Calu3 (cell line): ENCODE measurements at regions not wholly inside any gene's neighbourhood (a gene's known extent, or its start where the extent isn't known, plus 50 kb on each side); places are given as distances from the start of the nearest gene placed in this dataset.
"Not testable (repeated sequence)": the region's sequence is repeated elsewhere in the genome, so short reads cannot be mapped to it uniquely, and the experiment has no call there.

Source experiments
- BruUV-seq: library from RNA; stranded (reverse); fragments of 400-500 nt; replicated peaks from 2 replicates; lab custom pipeline; 2021; lab: Mats Ljungman, UMichigan
- CTCF ChIA-PET: fragments of 300-600 bp; sonication (Branson Sonifier 250); formaldehyde crosslinking; loops from one replicate; lab custom pipeline; 2022; ENCODE audit warnings: antibody characterized with exemption; lab: Charles Lee
- DNase-seq: peaks from one replicate; pipeline ENCODE4 v3.0.0; 2022
- H3K27ac Mint-ChIP-seq: one replicate; pipeline ENCODE4 v1.8.0; 2022; ENCODE audit warnings: mixed read lengths; ENCODE audit not compliant: unreplicated experiment
- H3K27me3 Mint-ChIP-seq: one replicate; pipeline ENCODE4 v1.8.0; 2022; ENCODE audit warnings: mixed read lengths; ENCODE audit not compliant: unreplicated experiment
- H3K36me3 Mint-ChIP-seq: one replicate; pipeline ENCODE4 v1.8.0; 2022; ENCODE audit warnings: mild to moderate bottlenecking, moderate library complexity, mixed read lengths; ENCODE audit not compliant: insufficient read depth, unreplicated experiment
- H3K4me1 Mint-ChIP-seq: one replicate; pipeline ENCODE4 v1.8.0; 2022; ENCODE audit warnings: mild to moderate bottlenecking, low read depth, mixed read lengths; ENCODE audit not compliant: unreplicated experiment
- H3K4me3 Mint-ChIP-seq: one replicate; pipeline ENCODE4 v1.8.0; 2022; ENCODE audit warnings: mild to moderate bottlenecking, low read depth, moderate library complexity, mixed read lengths; ENCODE audit not compliant: unreplicated experiment
- H3K9me3 Mint-ChIP-seq: one replicate; pipeline ENCODE4 v1.8.0; 2022; ENCODE audit warnings: low read depth, mixed read lengths; ENCODE audit not compliant: unreplicated experiment
- intact Hi-C: fragments of 100-400 bp; cut with micrococcal nuclease; formaldehyde crosslinking; loops from one replicate; pipeline ENCODE4 v1.10.0; 2022; ENCODE audit not compliant: unreplicated experiment
- TF ChIP-seq, protein P1 (sequence below): fragments of 200-600 bp; IDR thresholded peaks from one replicate; pipeline ENCODE4 v1.8.0; 2022; ENCODE audit warnings: antibody characterized with exemption; ENCODE audit not compliant: unreplicated experiment

DNA sequence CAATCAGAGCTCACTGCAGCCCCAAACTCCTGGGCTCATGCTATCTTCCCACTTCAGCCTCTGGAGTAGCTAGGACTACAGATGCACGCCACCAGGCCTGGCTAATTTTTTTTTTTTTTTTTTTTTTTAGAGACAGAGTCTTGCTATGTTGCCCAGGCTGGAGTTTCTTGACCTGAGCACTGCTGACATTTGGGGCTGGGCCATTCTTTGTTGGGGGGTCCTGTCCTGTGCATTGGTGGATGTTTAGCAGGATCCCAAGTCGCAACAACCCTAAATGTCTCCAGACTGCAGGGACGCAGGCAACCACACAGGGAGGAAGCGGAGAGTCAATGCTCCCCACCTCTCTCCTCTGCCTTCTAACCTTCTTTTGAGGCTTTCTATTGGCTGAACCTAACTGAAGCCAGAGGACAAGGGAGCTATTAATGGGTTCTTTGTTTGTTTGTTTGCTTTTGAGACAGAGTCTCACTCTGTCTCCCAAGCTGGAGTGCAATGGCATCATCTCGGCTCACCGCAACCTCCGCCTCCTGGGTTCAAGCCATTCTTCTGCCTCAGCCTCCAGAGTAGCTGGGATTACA lies 58.3 kb upstream of the ADGRE5 start:
- TF ChIP-seq, protein P1, sequence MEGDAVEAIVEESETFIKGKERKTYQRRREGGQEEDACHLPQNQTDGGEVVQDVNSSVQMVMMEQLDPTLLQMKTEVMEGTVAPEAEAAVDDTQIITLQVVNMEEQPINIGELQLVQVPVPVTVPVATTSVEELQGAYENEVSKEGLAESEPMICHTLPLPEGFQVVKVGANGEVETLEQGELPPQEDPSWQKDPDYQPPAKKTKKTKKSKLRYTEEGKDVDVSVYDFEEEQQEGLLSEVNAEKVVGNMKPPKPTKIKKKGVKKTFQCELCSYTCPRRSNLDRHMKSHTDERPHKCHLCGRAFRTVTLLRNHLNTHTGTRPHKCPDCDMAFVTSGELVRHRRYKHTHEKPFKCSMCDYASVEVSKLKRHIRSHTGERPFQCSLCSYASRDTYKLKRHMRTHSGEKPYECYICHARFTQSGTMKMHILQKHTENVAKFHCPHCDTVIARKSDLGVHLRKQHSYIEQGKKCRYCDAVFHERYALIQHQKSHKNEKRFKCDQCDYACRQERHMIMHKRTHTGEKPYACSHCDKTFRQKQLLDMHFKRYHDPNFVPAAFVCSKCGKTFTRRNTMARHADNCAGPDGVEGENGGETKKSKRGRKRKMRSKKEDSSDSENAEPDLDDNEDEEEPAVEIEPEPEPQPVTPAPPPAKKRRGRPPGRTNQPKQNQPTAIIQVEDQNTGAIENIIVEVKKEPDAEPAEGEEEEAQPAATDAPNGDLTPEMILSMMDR: no peak
- Mint-ChIP-seq H3K36me3 (peaks cover 5% of the 10 kb centered on the region), H3K4me3 (no peak overlapping the region), H3K4me1 (no peaks in the 10 kb centered on the region), H3K27me3 (peaks cover 34% of the 10 kb centered on the region), H3K27ac (no peak overlapping the region), H3K9me3 (no peaks in the 10 kb centered on the region)
- no TSS peak for BruUV-seq
- intact Hi-C loops: no loop called here
- CTCF ChIA-PET: interaction anchor here (1.2 kb wide), 1 partner anchor 24 kb away, joined by 3 read pairs; no protein-coding TSS in a partner anchor
- no peak for DNase-seq

DNA sequence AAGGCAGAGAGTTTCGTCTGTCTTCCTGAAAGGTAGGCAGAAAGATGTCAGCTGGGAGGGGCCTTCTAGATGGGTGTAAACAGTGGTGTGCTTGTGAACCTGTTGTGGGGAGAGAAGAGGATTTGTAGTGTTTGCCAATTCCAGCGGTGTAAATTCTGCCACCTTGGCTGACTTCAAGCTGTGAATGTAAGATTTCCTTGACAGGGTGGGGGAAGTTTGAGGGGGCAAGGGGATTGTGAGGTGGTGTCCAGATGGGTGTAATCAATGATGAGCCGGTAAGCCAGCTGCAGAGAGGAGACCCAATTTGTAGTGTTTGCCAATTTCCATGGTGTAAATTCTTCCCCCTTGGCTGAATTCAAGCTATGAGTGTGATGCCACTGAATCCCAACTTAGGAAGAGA lies 61.0 kb upstream of the ADGRE5 start:
- Mint-ChIP-seq H3K36me3 (peaks cover 5% of the 10 kb centered on the region), H3K4me1 (no peaks in the 10 kb centered on the region), H3K27me3 (peaks cover 34% of the 10 kb centered on the region), H3K9me3 (no peaks in the 10 kb centered on the region), H3K27ac (no peak overlapping the region), H3K4me3 (no peak overlapping the region)
- TF ChIP-seq, protein P1: no peak
- BruUV-seq: no TSS peak
- DNase-seq: no peak
- CTCF ChIA-PET: no interaction called here
- intact Hi-C loops: no loop called here

DNA sequence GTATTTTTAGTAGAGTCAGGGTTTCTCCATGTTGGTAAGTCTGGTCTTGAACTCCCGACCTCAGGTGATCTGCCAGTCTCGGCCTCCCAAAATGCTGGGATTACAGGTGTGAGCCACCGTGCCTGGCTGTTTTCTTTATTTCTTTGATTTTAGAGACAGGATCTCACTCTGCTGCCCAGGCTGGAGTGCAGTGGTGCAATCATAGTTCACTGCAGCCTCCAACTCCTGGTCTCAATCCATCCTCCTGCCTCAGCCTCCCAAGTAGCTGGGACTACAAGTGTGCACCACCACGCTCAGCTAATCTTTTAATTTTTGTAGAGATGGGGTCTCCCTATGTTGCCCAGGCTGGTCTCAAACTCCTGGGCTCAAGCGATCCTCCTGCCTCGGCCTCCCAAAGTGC lies 61.5 kb upstream of the ADGRE5 start:
- BruUV-seq, intact Hi-C loops, H3K4me1 Mint-ChIP-seq, H3K4me3 Mint-ChIP-seq, H3K9me3 Mint-ChIP-seq, H3K36me3 Mint-ChIP-seq, H3K27ac Mint-ChIP-seq, DNase-seq, CTCF ChIA-PET: not testable (repeated sequence)
- H3K27me3 Mint-ChIP-seq: peaks cover 35% of the 10 kb centered on the region

DNA sequence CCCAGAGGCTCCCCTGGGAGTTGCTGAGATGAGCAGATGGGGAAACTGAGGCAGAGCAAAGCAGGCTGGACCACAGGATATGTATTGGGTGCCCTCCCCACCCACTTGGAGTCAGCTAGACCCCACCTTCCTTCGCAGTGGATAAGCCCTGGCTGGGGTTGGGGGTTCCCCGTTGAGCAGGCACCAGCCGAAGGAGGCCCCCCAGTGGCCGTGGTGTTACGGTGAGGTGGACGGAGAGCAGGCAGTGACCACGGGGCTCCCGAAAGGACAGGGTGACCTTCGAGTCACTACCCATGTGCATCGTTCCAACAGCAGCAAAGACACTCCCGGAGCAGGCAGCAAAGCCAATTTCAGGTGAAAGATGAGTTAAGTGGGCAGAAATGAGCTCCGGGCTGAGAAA lies 62.4 kb upstream of the ADGRE5 start:
- Mint-ChIP-seq H3K27me3 (peaks cover 43% of the 10 kb centered on the region), H3K9me3 (no peaks in the 10 kb centered on the region), H3K36me3 (peaks cover 5% of the 10 kb centered on the region), H3K27ac (no peak overlapping the region), H3K4me1 (no peaks in the 10 kb centered on the region), H3K4me3 (no peak overlapping the region)
- DNase-seq: peak; percentile 23
- TF ChIP-seq, protein P1: no peak
- no TSS peak for BruUV-seq
- CTCF ChIA-PET: no interaction called here
- intact Hi-C loops: no loop called here

DNA sequence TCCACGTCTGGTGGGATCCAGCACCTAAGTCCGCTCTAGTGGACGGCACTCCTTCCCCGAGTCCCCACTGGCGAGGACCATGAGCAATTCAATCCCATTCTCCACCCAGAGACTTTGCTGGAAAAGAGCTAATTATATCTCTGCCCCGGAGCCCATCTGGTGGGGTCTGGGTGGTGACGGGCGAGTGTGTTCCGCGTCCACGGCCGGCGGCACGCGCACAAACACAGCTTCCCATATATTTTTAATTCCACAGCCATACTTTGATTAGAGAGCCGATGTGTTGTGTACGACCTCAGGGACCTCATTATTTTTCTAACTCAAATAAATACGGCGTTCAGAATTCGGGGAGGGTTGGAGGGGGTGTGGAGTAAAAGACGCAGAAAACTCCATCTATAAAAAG lies 64.1 kb upstream of the ADGRE5 start:
- intact Hi-C loops: no loop called here
- CTCF ChIA-PET: interaction anchor here (0.5 kb wide), 1 partner anchor 17 kb away, joined by 13 read pairs; no protein-coding TSS in a partner anchor
- TF ChIP-seq, protein P1: no peak
- no peaks in the 10 kb centered on the region for H3K4me1 Mint-ChIP-seq
- no peak overlapping the region for H3K27ac Mint-ChIP-seq
- peaks cover 35% of the 10 kb centered on the region for H3K27me3 Mint-ChIP-seq
- BruUV-seq: no TSS peak
- H3K4me3 Mint-ChIP-seq: no peak overlapping the region
- no peak for DNase-seq
- no peaks in the 10 kb centered on the region for H3K36me3 Mint-ChIP-seq
- H3K9me3 Mint-ChIP-seq: no peaks in the 10 kb centered on the region
